GM13976 (cell line): ENCODE measurements at regions not wholly inside any gene's neighbourhood (a gene's known extent, or its start where the extent isn't known, plus 50 kb on each side); places are given as distances from the start of the nearest gene placed in this dataset.

Experiments used
- DNase-seq: peaks from one replicate; pipeline ENCODE4 v3.0.0; 2012; ENCODE audit warnings: low spot score
- in situ Hi-C: fragments of 300-500 bp; cut with MboI; formaldehyde crosslinking; loops from one replicate; pipeline ENCODE4 v1.12.0; 2022; ENCODE audit warnings: low sequenced_read_pairs, mixed read lengths, inconsistent platforms; ENCODE audit not compliant: unreplicated experiment
- TF ChIP-seq, protein P1 (sequence below): IDR thresholded peaks from 2 replicates; pipeline ENCODE4 v1.5.1; 2012; ENCODE audit warnings: borderline replicate concordance, mild to moderate bottlenecking; ENCODE audit not compliant: insufficient read depth; ENCODE audit errors: extremely low read depth, missing control alignments, control extremely low read depth

DNA sequence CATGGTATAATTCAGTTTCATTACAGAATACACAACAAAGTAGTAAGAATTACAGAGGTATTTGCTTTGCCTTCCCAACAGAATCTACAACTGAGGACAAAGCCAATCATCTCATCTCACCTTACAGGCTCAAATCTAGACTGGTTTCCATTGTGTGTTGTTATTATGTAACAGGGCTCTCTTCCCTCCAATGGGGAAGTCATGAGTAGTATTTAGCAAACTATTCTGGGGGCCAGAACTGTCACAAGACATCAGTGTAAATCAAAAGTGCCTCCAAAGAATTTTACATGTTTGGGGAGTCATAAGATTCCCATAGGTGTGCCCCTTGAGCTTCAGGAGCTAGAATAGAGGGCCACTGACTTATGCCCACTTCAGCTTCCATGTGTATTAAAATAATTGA lies 187.0 kb upstream of the EDNRB start:
- in situ Hi-C loops, result loop anchor here (25.0 kb wide), 1 partner anchor 518 kb away; no protein-coding TSS in a partner anchor
- TF ChIP-seq, protein P1, sequence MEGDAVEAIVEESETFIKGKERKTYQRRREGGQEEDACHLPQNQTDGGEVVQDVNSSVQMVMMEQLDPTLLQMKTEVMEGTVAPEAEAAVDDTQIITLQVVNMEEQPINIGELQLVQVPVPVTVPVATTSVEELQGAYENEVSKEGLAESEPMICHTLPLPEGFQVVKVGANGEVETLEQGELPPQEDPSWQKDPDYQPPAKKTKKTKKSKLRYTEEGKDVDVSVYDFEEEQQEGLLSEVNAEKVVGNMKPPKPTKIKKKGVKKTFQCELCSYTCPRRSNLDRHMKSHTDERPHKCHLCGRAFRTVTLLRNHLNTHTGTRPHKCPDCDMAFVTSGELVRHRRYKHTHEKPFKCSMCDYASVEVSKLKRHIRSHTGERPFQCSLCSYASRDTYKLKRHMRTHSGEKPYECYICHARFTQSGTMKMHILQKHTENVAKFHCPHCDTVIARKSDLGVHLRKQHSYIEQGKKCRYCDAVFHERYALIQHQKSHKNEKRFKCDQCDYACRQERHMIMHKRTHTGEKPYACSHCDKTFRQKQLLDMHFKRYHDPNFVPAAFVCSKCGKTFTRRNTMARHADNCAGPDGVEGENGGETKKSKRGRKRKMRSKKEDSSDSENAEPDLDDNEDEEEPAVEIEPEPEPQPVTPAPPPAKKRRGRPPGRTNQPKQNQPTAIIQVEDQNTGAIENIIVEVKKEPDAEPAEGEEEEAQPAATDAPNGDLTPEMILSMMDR, result no peak
- DNase-seq, result no peak

DNA sequence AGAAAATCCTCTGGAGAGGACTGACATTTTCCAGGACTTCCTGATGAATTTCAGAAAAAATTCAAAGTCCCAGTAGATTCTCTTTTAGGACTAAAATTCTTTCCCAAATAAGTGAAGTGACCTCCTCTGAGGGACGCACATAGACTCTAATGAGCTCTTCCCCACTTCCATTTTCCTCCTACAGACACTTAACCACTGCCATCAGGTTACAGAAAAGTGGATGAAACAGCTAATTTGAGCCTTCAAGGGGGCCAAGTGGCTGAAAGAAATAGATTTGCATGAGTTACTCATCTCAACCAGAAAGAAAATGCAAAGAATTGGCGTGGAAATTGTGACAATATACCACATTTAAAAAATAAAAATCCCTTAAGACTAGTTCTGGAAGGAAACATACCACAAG lies 185.3 kb upstream of the EDNRB start:
- TF ChIP-seq, protein P1, result no peak

DNA sequence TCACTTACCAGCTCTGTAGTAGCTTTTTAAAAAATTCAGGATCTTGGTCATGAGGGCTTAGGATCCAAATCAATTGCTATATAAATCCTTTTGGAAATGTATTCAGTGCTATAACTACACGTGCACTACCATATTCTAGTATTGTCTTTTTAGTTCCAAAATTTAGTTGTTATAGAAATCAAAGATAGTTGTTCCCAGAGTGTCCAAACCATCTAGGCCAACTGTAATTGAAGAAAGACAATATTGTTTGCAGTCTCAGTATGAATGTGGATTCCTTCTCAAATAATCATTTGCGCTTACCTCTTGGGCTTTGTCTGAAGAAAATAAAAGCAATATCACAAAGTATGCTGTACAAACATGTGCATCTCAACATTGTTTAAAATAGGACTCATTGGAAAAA lies 184.1 kb upstream of the EDNRB start:
- TF ChIP-seq, protein P1, result no peak
- DNase-seq, result no peak
- in situ Hi-C loops, result loop anchor here (25.0 kb wide), 1 partner anchor 515 kb away; no protein-coding TSS in a partner anchor

More for the DNA sequence above, 185.3 kb upstream of the EDNRB start:
- DNase-seq, result no peak
- in situ Hi-C loops, result loop anchor here (25.0 kb wide), 1 partner anchor 517 kb away; no protein-coding TSS in a partner anchor

DNA sequence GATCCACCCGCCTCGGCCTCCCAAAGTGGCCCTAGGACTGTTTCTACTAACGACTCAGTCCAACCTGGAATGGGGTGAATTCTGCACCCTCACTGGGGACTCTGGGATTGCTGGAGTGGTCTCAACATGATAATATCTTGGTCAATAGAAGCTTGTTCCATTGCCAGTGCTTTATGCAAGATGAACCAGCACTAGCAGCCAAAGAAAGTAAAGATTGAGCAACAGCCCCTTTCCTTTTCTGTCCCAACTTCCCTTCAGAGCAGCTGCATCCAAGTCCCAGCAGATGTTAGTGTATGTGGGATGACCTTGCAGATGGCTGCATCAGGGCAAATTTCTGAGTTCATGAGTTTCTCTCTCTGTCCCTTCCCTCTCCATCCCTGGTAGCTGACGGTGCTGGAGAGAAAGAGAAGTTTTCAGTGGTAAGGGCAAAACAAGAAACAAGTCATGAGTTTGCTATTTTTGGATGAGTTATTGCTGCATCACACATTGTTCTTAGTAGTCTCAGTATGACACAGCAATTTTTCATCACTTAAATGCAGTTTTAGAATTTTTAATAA lies 183.6 kb upstream of the EDNRB start:
- TF ChIP-seq, protein P1, result no peak
- in situ Hi-C loops, result loop anchor here (25.0 kb wide), 1 partner anchor 515 kb away; no protein-coding TSS in a partner anchor
- peak; percentile 32 for DNase-seq

DNA sequence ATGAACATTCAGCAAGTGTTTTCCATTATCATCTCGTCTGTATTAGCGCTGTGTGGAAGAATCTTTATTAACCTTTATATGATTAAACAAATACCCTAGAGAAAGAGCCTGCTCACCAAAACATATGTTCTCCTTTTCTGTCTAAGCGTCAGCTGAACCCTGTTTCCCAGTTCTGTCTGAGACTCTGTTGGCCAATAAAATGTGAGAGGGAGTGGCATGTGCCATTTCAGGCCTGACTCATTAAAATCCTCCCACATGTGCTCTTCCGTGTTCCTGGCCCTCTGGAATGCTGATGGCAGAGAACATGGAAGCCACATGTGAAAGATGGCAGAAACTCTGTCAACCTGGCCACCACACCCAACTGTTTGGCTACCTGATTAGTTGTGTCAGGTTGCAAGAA lies 181.9 kb upstream of the EDNRB start:
- no peak for DNase-seq
- in situ Hi-C loops, result loop anchor here (25.0 kb wide), 1 partner anchor 513 kb away; no protein-coding TSS in a partner anchor

DNA sequence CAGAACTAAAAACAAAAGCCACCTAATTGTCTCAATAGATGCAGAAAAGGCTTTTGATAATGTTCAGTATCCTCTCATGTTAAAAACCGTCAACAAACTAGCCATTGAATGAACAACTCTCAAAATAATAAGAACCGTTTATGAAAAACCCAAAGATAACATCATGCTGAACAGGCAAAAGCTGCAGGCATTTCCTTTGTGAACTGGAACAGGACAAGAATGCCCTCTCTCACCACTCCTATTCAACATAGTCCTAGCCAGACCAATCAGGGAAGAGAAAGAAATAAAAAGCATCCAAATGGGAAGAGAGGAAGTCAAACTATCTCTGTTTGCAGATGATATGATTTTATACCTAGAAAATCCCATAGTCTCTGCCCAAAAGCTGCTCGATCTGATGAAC lies 179.6 kb upstream of the EDNRB start:
- TF ChIP-seq, protein P1, result no peak
- in situ Hi-C loops, result no loop called here

More for the DNA sequence above, 181.9 kb upstream of the EDNRB start:
- TF ChIP-seq, protein P1, result peak; percentile 3

More for the DNA sequence above, 179.6 kb upstream of the EDNRB start:
- no peak for DNase-seq
